Activated T-helper 2 cell treated with anti-CD3 and anti-CD28 coated beads, Interferon-gamma antibody, Interleukin-2, Interleukin-4, amounts not matched to agents 10 μg/mL and 5 μg/mL and 100 μg/mL, durations not matched to agents 14 hours and 24 hours and 36 hours (primary cell): ENCODE measurements at regions not wholly inside any gene's neighbourhood (a gene's known extent, or its start where the extent isn't known, plus 50 kb on each side); places are given as distances from the start of the nearest gene placed in this dataset.

Experiments
- DNase-seq: peaks from one replicate; pipeline ENCODE4 v3.0.0; 2021; ENCODE audit warnings: low spot score
- H3K27ac Mint-ChIP-seq: one replicate; pipeline ENCODE4 v1.8.0; 2021; ENCODE audit warnings: mixed read lengths
- H3K27me3 Mint-ChIP-seq: one replicate; pipeline ENCODE4 v1.8.0; 2021; ENCODE audit warnings: low read depth, mixed read lengths
- H3K36me3 Mint-ChIP-seq: one replicate; pipeline ENCODE4 v1.8.0; 2021; ENCODE audit warnings: low read depth, mixed read lengths
- H3K4me1 Mint-ChIP-seq: one replicate; pipeline ENCODE4 v1.8.0; 2021; ENCODE audit warnings: low read depth, mixed read lengths
- H3K4me3 Mint-ChIP-seq: one replicate; pipeline ENCODE4 v1.8.0; 2021; ENCODE audit warnings: low read depth, mild to moderate bottlenecking, moderate library complexity, mixed read lengths
- H3K9me3 Mint-ChIP-seq: one replicate; pipeline ENCODE4 v1.8.0; 2021; ENCODE audit warnings: mixed read lengths
- intact Hi-C: fragments of 100-400 bp; cut with micrococcal nuclease; formaldehyde crosslinking; loops from one replicate; pipeline ENCODE4 v1.15.1; 2023

DNA sequence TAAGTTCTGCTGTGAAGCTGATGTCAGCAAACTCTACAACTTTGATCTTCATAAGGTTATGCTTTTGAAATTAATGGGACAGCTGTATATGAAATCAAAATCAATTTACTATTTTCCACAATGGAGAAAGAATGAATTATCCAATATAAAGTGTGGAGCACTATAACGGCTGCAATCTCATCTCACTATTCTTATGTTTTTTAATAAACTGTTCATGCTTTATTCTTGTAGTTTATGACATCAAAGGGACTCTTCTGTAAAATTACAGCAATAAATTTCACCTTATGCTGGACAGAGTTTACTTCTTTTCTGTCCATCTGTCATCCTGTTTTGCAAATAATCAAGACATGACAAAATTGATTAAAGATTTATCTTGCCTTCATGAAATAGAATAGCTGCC lies 192.5 kb downstream of the TECRL start:
- intact Hi-C loops, result no loop called here

DNA sequence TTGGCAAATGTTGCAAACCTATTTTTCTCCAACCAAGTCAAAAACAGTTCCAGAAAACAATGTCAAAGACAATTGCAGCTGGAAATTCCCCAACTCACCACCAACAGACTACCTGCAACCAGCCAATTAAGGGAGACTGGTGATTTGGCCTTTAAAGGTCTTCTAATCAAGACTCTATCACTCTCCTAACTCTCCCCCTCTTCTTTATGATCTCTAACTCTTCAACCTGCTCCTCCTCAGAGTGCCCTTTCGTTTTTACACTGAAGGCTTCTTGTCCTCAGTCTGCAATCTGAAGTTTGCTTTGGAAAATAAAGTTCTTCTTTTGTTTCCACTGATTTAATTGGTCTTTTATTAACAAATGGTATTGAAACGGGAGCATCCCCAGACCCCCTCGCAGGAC lies 203.9 kb downstream of the TECRL start:
- peaks cover 18% of the 10 kb centered on the region for H3K9me3 Mint-ChIP-seq

More for the DNA sequence above, 192.5 kb downstream of the TECRL start:
- no peaks in the 10 kb centered on the region for H3K27me3 Mint-ChIP-seq
- H3K9me3 Mint-ChIP-seq, result peaks cover 31% of the 10 kb centered on the region
- H3K4me3 Mint-ChIP-seq, result no peak overlapping the region
- no peak for DNase-seq
- no peak overlapping the region for H3K27ac Mint-ChIP-seq
- H3K4me1 Mint-ChIP-seq, result no peaks in the 10 kb centered on the region
- H3K36me3 Mint-ChIP-seq, result no peaks in the 10 kb centered on the region

DNA sequence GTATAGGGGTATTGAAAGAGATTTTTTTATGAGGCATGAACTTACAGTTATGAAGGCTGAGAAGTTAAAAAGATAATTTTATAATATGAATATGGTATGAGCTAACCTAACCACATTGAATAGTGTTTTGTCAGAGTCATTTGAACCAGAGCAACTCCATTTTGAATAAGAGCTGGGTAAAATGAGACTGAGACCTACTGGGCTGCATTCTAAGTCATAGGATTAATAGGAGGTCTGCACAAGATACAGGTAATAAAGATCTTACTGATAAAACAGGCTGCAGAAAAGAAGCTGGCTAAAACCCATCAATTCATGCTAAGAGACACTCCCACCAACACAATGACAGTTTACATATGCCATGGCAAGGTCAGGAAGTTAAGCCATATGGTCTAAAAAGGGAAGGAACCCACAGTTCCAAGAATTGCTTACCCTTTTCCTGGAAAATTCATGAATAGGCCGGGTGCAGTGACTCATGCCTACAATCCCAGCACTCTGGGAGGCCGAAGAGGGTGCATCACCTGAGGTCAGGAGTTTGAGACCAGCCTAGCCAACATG lies 209.2 kb downstream of the TECRL start:
- Mint-ChIP-seq H3K9me3 (peaks cover 14% of the 10 kb centered on the region), H3K27ac (no peak overlapping the region), H3K27me3 (no peaks in the 10 kb centered on the region), H3K4me1 (no peaks in the 10 kb centered on the region), H3K4me3 (no peak overlapping the region), H3K36me3 (no peaks in the 10 kb centered on the region)
- intact Hi-C loops, result no loop called here
- no peak for DNase-seq

More for the DNA sequence above, 203.9 kb downstream of the TECRL start:
- Mint-ChIP-seq H3K27me3 (no peaks in the 10 kb centered on the region), H3K27ac (no peak overlapping the region), H3K4me1 (no peaks in the 10 kb centered on the region), H3K4me3 (no peak overlapping the region), H3K36me3 (no peaks in the 10 kb centered on the region)
- DNase-seq, result no peak
- intact Hi-C loops, result no loop called here

DNA sequence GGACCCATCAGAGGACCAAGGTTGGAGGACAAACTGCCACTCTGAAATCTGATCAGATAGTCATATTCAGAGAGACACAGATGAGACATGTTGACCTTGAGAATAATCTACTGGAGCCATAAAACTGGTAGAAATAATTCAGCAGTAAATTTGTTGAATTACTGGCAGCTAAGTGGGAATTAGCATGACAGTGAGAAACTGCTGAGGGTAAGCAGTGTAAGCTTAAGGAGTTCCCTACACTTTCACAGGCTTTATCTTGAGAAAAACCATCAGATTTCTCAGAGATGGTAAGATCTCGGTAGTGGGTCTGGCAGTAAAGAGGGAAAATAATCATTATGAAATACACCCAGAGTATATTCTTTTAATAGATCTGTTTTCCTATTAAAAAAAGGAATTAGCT lies 213.7 kb downstream of the TECRL start:
- intact Hi-C loops, result no loop called here
- Mint-ChIP-seq H3K27ac (no peak overlapping the region), H3K9me3 (peaks cover 15% of the 10 kb centered on the region), H3K36me3 (no peaks in the 10 kb centered on the region), H3K4me3 (no peak overlapping the region), H3K4me1 (no peaks in the 10 kb centered on the region), H3K27me3 (no peaks in the 10 kb centered on the region)
- no peak for DNase-seq

DNA sequence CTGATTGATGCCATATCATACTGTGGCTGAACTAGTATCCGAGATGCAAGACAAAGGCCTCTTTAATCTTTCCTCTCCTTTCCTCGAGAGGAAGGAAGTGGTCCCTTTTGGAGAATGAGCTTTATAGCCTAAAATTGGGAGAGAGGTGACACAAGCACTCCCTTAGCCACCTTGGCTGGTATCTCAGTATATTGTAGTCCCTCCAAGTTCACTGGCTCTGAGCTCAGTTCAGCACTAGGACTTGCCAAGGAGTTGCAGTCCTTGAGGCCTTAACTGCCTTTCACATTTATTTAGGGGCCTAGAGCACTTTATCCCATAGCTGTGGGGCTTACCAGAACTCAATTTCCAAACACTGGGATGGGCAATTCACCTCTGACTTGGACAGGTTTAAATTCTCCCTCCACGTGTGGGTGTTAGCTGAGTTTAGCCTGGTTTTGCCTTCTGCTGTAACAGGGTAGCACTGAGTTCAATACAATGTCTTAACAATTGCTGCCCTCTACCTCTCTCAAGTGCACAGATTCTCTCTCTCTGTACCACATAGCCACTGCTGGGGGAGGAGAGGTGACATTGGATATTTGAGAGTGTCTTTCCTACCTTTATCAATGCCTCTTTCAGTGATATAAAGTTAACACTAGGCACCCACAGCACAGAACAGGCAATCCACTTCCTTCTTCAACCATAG lies 216.4 kb downstream of the TECRL start:
- Mint-ChIP-seq H3K4me1 (no peaks in the 10 kb centered on the region), H3K36me3 (no peaks in the 10 kb centered on the region), H3K27me3 (no peaks in the 10 kb centered on the region), H3K4me3 (no peak overlapping the region), H3K9me3 (peaks cover 22% of the 10 kb centered on the region), H3K27ac (no peak overlapping the region)
- DNase-seq, result no peak
- intact Hi-C loops, result no loop called here

DNA sequence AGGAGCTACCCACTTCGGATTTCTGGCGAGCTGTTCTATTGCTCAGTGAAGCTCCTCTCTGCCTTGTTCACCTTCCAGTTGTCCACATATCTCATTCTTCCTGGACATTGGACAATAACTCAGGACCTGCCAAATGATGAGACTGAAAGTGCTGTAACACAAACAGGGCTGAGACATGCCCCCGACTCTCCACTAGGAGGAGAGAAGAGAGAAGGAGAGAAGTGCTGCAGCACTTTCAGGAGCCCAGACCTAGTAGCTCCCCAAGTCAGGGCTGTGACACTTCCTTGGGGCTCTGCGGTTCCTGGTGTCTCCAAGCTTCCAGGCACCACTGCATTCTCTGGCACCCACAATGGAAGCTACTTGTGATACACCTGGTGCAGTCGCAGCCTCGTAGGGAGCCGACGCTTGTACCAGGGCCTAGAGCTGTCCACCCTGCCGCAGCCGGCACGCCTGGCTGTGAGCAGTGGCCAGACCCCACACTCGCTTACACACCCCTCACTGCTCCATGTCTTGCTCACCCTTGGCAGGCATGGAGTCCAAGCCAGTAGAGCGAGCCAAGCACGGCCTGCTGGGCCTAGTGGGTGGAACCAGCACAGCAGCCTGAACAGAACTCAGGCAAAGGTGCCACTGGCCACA lies 234.9 kb downstream of the TECRL start:
- Mint-ChIP-seq H3K4me3 (no peak overlapping the region), H3K27me3 (no peaks in the 10 kb centered on the region), H3K4me1 (no peaks in the 10 kb centered on the region), H3K27ac (no peak overlapping the region), H3K36me3 (no peaks in the 10 kb centered on the region), H3K9me3 (no peaks in the 10 kb centered on the region)
- intact Hi-C loops, result no loop called here
- no peak for DNase-seq

DNA sequence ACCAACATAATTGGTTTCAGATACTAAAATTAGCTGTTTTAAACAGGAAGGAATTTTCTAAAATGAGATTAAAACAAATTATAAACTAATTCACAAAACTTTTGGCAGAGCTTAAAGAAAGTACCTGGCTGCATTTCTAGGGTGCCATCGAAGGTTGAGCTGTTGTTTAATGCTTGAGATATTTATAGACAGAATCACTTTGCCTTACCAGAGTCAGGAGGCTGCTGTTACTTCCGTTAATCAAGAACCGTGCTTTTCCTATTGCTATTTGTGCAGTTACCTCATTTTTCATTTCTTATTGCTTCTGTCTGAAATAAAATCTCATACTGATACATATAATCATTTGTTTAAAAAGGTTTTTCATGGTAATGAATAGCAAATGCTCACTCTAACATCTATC lies 242.9 kb downstream of the TECRL start:
- Mint-ChIP-seq H3K27me3 (no peaks in the 10 kb centered on the region), H3K27ac (no peak overlapping the region), H3K4me1 (no peaks in the 10 kb centered on the region), H3K9me3 (peaks cover 3% of the 10 kb centered on the region), H3K36me3 (no peaks in the 10 kb centered on the region), H3K4me3 (no peak overlapping the region)
- no peak for DNase-seq
- intact Hi-C loops, result no loop called here

DNA sequence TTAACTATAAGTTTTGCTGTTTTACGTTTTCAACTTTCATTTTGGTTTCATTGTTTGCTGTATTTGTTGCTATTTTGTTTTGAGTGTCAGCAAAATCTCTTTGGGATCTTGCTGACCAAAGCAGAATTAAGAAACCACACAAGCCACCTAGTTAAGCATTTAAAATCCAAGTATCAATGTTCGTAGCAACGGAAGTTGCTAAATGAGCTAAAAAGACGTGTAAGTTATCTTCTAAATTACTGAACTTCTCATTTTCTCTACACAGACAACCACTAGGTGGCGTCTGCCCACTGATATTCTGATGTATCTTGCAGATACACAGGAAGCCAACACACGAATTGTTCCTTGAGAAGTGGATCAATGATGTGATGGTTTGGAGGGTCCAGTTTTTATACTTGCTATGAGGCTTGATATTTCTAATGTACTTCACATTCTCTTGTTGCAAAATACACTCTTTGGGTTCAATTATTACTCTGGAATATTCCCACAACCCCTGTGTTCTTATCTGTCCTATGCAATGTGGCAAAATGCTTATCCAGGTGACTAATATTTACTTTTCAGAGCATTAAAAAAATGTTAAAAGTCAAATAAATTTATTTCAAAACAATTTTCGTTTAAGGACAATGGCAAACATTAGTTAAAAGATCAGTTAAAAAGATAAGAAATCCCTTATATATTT lies 250.5 kb downstream of the TECRL start:
- intact Hi-C loops, result loop anchor here (1.0 kb wide), 1 partner anchor 381 kb away; no protein-coding TSS in a partner anchor
- H3K36me3 Mint-ChIP-seq, result no peaks in the 10 kb centered on the region
- no peak overlapping the region for H3K27ac Mint-ChIP-seq
- no peaks in the 10 kb centered on the region for H3K9me3 Mint-ChIP-seq
- H3K4me1 Mint-ChIP-seq, result no peaks in the 10 kb centered on the region
- H3K27me3 Mint-ChIP-seq, result no peaks in the 10 kb centered on the region
- DNase-seq, result peak; percentile 10
- H3K4me3 Mint-ChIP-seq, result no peak overlapping the region

DNA sequence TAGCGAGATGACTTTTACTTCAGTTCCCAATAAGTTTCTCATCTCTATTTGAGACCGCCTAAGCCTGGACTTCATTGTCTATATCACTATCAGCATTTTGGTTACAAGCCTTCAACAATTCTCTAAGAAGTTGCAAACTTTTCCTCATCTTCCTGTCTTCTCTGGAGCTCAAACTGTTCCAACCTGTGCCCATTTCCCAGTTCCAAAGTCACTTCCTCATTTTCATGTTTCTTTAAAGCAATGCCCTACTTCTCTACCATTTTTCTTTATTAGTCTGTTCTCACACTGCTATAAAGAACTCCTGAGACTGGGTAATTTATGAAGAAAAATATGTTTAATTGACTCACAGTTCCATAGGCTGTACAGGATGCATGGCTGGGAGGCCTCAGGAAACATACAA lies 251.9 kb downstream of the TECRL start:
- Mint-ChIP-seq H3K4me3 (no peak overlapping the region), H3K27ac (no peak overlapping the region), H3K36me3 (no peaks in the 10 kb centered on the region), H3K9me3 (no peaks in the 10 kb centered on the region), H3K27me3 (no peaks in the 10 kb centered on the region), H3K4me1 (no peaks in the 10 kb centered on the region)
- DNase-seq, result no peak
- intact Hi-C loops, result no loop called here

DNA sequence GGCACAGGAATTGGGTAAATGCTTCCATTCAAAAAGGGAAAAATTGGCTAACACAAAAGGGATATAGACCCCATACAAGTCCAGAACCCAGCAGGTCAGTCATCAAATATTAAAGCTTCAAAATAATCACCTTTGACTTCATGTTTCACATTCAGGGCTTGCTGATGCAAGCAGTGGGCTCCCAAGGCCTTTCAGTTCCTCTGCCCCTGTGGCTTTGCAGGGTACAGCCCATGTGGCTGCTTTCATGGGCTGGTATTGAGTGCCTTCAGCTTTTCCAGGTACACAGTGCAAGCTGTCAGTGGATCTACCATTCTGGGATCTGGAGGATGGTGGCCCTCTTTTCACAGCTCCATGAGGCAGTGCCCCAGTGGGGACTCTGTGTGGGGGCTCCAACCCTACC lies 253.0 kb downstream of the TECRL start:
- H3K27ac Mint-ChIP-seq, result no peak overlapping the region
- no peaks in the 10 kb centered on the region for H3K4me1 Mint-ChIP-seq
- H3K9me3 Mint-ChIP-seq, result no peaks in the 10 kb centered on the region
- no peak overlapping the region for H3K4me3 Mint-ChIP-seq
- intact Hi-C loops, result no loop called here
- H3K27me3 Mint-ChIP-seq, result no peaks in the 10 kb centered on the region
- DNase-seq, result no peak
- H3K36me3 Mint-ChIP-seq, result no peaks in the 10 kb centered on the region

DNA sequence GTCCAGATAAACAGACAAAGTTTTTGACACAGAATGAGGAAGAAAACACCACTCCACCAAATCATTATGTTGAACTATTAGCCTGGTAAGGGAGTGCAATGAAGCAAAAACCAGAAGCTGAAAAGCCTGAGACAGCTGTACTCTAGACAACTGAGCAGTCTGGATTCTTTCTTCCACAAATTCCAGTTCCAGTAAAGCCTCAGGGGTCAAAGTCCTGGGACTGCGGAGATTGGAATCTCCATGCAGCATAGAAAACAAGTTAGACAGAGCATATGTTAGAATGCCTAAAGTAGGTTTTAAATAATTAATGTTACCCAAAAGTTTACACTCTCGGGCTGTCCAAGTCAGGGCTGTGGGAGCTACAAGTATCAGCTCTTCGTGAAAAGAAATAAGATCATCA lies 263.2 kb downstream of the TECRL start:
- DNase-seq, result no peak
- no peaks in the 10 kb centered on the region for H3K27me3 Mint-ChIP-seq
- no peaks in the 10 kb centered on the region for H3K36me3 Mint-ChIP-seq
- intact Hi-C loops, result no loop called here
- no peak overlapping the region for H3K27ac Mint-ChIP-seq
- peaks cover 34% of the 10 kb centered on the region for H3K9me3 Mint-ChIP-seq
- H3K4me3 Mint-ChIP-seq, result no peak overlapping the region
- H3K4me1 Mint-ChIP-seq, result no peaks in the 10 kb centered on the region

DNA sequence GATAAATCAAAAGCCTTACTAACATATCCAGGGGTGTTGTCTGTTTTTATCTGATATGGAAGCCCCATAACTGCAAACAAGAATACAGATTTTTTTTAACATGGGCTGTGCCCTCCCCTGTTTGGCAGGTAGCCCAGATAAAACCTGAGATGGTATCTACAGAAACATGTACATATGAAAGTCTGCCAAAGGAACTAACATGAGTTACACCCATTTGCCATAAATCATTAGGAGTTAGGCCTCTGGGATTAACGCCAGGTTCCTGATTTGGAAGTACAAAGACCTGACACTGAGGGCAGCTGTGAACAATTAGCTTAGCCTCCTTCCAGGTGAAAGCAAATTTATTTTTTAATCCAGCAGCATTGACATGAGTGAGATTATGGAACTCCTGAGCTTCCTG lies 264.3 kb downstream of the TECRL start:
- no peaks in the 10 kb centered on the region for H3K4me1 Mint-ChIP-seq
- no peak overlapping the region for H3K4me3 Mint-ChIP-seq
- peaks cover 34% of the 10 kb centered on the region for H3K9me3 Mint-ChIP-seq
- no peaks in the 10 kb centered on the region for H3K36me3 Mint-ChIP-seq
- DNase-seq, result no peak
- no peaks in the 10 kb centered on the region for H3K27me3 Mint-ChIP-seq
- intact Hi-C loops, result no loop called here
- H3K27ac Mint-ChIP-seq, result no peak overlapping the region

DNA sequence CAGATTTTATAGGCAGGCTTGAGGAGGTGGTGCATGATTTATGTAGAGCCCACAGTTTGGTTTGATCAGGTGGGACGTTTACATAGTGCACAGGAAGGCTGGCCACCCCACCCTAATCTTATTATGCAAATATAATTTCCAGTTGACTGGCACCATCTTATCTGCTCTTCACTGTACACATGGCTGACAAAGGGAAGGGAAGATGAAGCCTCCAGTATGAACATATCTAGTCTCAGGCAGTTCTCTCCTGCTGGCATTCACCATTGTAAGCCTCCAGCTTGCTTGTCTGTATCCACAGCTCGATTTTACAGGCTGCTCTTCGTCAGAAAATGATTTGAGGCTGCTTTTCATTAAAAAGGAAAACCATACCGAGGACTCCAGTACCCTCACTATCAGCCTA lies 278.3 kb downstream of the TECRL start:
- peaks cover 8% of the 10 kb centered on the region for H3K9me3 Mint-ChIP-seq
- no peak overlapping the region for H3K27ac Mint-ChIP-seq
- no peak for DNase-seq
- no peak overlapping the region for H3K4me3 Mint-ChIP-seq
- H3K4me1 Mint-ChIP-seq, result no peaks in the 10 kb centered on the region
- no peaks in the 10 kb centered on the region for H3K36me3 Mint-ChIP-seq
- no peaks in the 10 kb centered on the region for H3K27me3 Mint-ChIP-seq
- intact Hi-C loops, result no loop called here
